ENCODE measurements at regions not wholly inside any gene's neighbourhood (a gene's known extent, or its start where the extent isn't known, plus 50 kb on each side); places are given as distances from the start of the nearest gene placed in this dataset.

DNA sequence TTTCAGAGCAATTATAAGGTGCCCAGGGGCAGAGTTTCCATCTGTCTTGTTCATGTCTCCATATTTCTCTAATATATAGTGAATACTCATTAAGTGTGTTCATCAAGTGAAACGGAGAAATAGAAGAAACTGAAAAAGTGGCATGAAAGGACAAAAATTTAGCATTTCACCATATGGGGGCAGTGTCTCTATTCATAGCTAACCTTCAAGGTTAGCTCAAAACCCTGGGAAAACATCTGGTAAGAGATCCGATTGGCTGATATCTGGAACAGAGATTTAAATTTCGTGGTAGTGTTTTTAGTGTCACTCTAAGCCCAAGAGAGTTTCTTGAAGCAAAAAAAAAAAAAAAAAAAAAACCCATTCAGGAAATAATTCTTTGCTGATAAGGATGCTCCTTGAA, 367.5 kb downstream of the DAD1 start:
- dilution Hi-C loops (cut with HindIII; ENCODE audit: low sequenced_read_pairs, unreplicated experiment): no loop called here
- H3K27me3 ChIP-seq (ENCODE audit: control insufficient read depth, insufficient read depth, low read length): no peaks in the 10 kb centered on the region
- no peak overlapping the region for H3K14ac ChIP-seq (replicated peaks; ENCODE audit: low read depth, low read length)
- DNase-seq: peak; percentile 49
- ChIA-PET CTCF (interaction anchor here (0.6 to 1.5 kb wide), 9 partner anchors 9 to 154 kb away, joined by 3 to 10 read pairs (median 5); no protein-coding TSS in a partner anchor), POLR2A (ENCODE audit: unreplicated experiment) (no interaction called here)
- H3K27ac ChIP-seq (ENCODE audit: insufficient read depth, low read length): no peak overlapping the region
- no peak overlapping the region for H2AFZ ChIP-seq (replicated peaks; ENCODE audit: low read length, poor library complexity)
- H3K79me1 ChIP-seq (ENCODE audit: low read depth in 1 of 2, low read length in 2 of 2): no peaks in the 10 kb centered on the region
- no peak for ATAC-seq (ENCODE audit: low read depth)
- H2BK5ac ChIP-seq (ENCODE audit: low read depth, low read length, poor library complexity, severe bottlenecking): no peak overlapping the region
- no peak overlapping the region for H2BK20ac ChIP-seq (ENCODE audit: low read depth, low read length)
- H4K20me1 ChIP-seq (ENCODE audit: insufficient read depth, low read length): no peaks in the 10 kb centered on the region
- H2BK120ac ChIP-seq (ENCODE audit: low read depth, low read length): no peak overlapping the region
- no CpG with 5 or more reads among the region's 3 CpGs for WGBS, 2 experiments (ENCODE audit: extremely low coverage in 2 of 2, insufficient read length in 1 of 2)
- H2AK5ac ChIP-seq (ENCODE audit: low read depth, low read length): no peak overlapping the region
- no peak overlapping the region for H3K4me3 ChIP-seq (ENCODE audit: insufficient read depth, low read depth, low read length)
- H3K4ac ChIP-seq (ENCODE audit: low read depth, low read length): no peak overlapping the region
- H3K56ac ChIP-seq (ENCODE audit: extremely low read depth, insufficient read depth, low read length): no peak overlapping the region
- no peak overlapping the region for H2AK9ac ChIP-seq (replicated peaks; ENCODE audit: low read depth, low read length, poor library complexity)
- H3K4me2 ChIP-seq (ENCODE audit: low read depth, low read length): no peak overlapping the region
- no peak overlapping the region for H3K9ac ChIP-seq (ENCODE audit: low read depth, low read length)
- TF ChIP-seq NFE2L2 (IDR thresholded peaks at IDR 0.05; ENCODE audit: low read depth, low read length) (no peak), RCOR1 (IDR thresholded peaks at IDR 0.05; ENCODE audit: insufficient replicate concordance, low read length) (no peak), MAFK (IDR thresholded peaks at IDR 0.05; ENCODE audit: low read depth, low read length) (no peak), CEBPB (IDR thresholded peaks at IDR 0.05; ENCODE audit: low read depth, low read length) (no peak), RFX5 (IDR thresholded peaks at IDR 0.05; ENCODE audit: low read depth, low read length) (no peak), MXI1 (IDR thresholded peaks at IDR 0.05; ENCODE audit: borderline replicate concordance, low read depth, low read length) (no peak), RAD21 (IDR thresholded peaks at IDR 0.05; ENCODE audit: low read length) (peak; percentile 37), CHD1 (IDR thresholded peaks at IDR 0.05; ENCODE audit: low read depth, low read length) (no peak), SMC3 (IDR thresholded peaks at IDR 0.05; ENCODE audit: low read depth, low read length) (peak; percentile 38; the same call in 1 of the 2 replicates), POLR2A (IDR thresholded peaks at IDR 0.05; ENCODE audit: low read depth, low read length) (no peak), FOS (IDR thresholded peaks at IDR 0.05; ENCODE audit: low read depth, low read length) (no peak), MAZ (IDR thresholded peaks at IDR 0.05; ENCODE audit: borderline replicate concordance, low read depth, low read length) (no peak), BHLHE40 (IDR thresholded peaks at IDR 0.05; ENCODE audit: low read depth, low read length) (no peak)
- TF ChIP-seq, protein P1, sequence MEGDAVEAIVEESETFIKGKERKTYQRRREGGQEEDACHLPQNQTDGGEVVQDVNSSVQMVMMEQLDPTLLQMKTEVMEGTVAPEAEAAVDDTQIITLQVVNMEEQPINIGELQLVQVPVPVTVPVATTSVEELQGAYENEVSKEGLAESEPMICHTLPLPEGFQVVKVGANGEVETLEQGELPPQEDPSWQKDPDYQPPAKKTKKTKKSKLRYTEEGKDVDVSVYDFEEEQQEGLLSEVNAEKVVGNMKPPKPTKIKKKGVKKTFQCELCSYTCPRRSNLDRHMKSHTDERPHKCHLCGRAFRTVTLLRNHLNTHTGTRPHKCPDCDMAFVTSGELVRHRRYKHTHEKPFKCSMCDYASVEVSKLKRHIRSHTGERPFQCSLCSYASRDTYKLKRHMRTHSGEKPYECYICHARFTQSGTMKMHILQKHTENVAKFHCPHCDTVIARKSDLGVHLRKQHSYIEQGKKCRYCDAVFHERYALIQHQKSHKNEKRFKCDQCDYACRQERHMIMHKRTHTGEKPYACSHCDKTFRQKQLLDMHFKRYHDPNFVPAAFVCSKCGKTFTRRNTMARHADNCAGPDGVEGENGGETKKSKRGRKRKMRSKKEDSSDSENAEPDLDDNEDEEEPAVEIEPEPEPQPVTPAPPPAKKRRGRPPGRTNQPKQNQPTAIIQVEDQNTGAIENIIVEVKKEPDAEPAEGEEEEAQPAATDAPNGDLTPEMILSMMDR (conservative IDR thresholded peaks at IDR 0.05; ENCODE audit: low read depth, low read length): peak; percentile 58
- TF ChIP-seq, protein P2, sequence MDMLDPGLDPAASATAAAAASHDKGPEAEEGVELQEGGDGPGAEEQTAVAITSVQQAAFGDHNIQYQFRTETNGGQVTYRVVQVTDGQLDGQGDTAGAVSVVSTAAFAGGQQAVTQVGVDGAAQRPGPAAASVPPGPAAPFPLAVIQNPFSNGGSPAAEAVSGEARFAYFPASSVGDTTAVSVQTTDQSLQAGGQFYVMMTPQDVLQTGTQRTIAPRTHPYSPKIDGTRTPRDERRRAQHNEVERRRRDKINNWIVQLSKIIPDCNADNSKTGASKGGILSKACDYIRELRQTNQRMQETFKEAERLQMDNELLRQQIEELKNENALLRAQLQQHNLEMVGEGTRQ (IDR thresholded peaks at IDR 0.05; ENCODE audit: low read depth, low read length): no peak
- TF ChIP-seq, protein P3, sequence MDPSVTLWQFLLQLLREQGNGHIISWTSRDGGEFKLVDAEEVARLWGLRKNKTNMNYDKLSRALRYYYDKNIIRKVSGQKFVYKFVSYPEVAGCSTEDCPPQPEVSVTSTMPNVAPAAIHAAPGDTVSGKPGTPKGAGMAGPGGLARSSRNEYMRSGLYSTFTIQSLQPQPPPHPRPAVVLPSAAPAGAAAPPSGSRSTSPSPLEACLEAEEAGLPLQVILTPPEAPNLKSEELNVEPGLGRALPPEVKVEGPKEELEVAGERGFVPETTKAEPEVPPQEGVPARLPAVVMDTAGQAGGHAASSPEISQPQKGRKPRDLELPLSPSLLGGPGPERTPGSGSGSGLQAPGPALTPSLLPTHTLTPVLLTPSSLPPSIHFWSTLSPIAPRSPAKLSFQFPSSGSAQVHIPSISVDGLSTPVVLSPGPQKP (IDR thresholded peaks at IDR 0.05; ENCODE audit: borderline replicate concordance, low read depth, low read length): no peak
- H3K18ac ChIP-seq (ENCODE audit: low read depth, low read length): no peak overlapping the region
- no peak overlapping the region for H4K5ac ChIP-seq (ENCODE audit: low read depth, low read length)
- H3K23ac ChIP-seq (ENCODE audit: low read depth, low read length): no peak overlapping the region
- intact Hi-C loops (cut with micrococcal nuclease): loop anchor here (1.0 to 5.0 kb wide), 2 partner anchors 91 to 154 kb away; no protein-coding TSS in a partner anchor
- no peaks in the 10 kb centered on the region for H3K9me3 ChIP-seq (ENCODE audit: control insufficient read depth, insufficient read depth, low read length)
- peaks cover 9% of the 10 kb centered on the region for H3K4me1 ChIP-seq (ENCODE audit: control insufficient read depth, insufficient read depth, low read length)
- no TSS peak for BruUV-seq (replicated peaks)
- H3K36me3 ChIP-seq (ENCODE audit: control insufficient read depth, insufficient read depth, low read length): no peaks in the 10 kb centered on the region
- in situ Hi-C loops (cut with MboI; ENCODE audit: low sequenced_read_pairs): no loop called here
- H4K8ac ChIP-seq (ENCODE audit: low read depth in 2 of 2, low read length in 2 of 2): no peak overlapping the region
- H2BK15ac ChIP-seq (ENCODE audit: low read depth, low read length): no peak overlapping the region
- H4K91ac ChIP-seq (ENCODE audit: insufficient read depth, low read depth, low read length): no peak overlapping the region
- H3K9me1 ChIP-seq (ENCODE audit: insufficient read depth, low read length): 0 out of 2 replicates have a peak, but pooled peaks cover 1% of the 10 kb centered on the region

Data from IMR-90 (cell line).